GM19328 (cell line): ENCODE measurements at regions not wholly inside any gene's neighbourhood (a gene's known extent, or its start where the extent isn't known, plus 50 kb on each side); places are given as distances from the start of the nearest gene placed in this dataset.
"Not testable (repeated sequence)": the region's sequence is repeated elsewhere in the genome, so short reads cannot be mapped to it uniquely, and the experiment has no call there.

Experiments used
- ATAC-seq: cut with Tn5 transposase; IDR thresholded peaks from one replicate; pipeline ENCODE4 v1.9.1; 2021; ENCODE audit warnings: mild to moderate bottlenecking, moderate library complexity; ENCODE audit not compliant: unreplicated experiment

GRCh38 chr12:124707316-124707715, 139.9 kb upstream of the NCOR2 start:
- ATAC-seq, result no peak

- no peak for ATAC-seq
Measured at GRCh38 chr12:124706363-124706762, 139.0 kb upstream of the NCOR2 start.

- no peak for ATAC-seq
Measured at GRCh38 chr12:124705545-124706138, 138.2 kb upstream of the NCOR2 start.

GRCh38 chr12:124704619-124705018, 137.2 kb upstream of the NCOR2 start:
- no peak for ATAC-seq

GRCh38 chr12:124703856-124704255, 136.4 kb upstream of the NCOR2 start:
- ATAC-seq, result no peak

- ATAC-seq, result no peak
Measured at GRCh38 chr12:124702736-124703135, 135.3 kb upstream of the NCOR2 start.

- no peak for ATAC-seq
Measured at GRCh38 chr12:124700810-124701592, 133.6 kb upstream of the NCOR2 start.

GRCh38 chr12:124699909-124700308, 132.5 kb upstream of the NCOR2 start:
- ATAC-seq, result no peak

GRCh38 chr12:124698998-124699305, 131.5 kb upstream of the NCOR2 start:
- ATAC-seq, result no peak

GRCh38 chr12:124698211-124698997, 131.0 kb upstream of the NCOR2 start:
- ATAC-seq, result no peak

GRCh38 chr12:124697722-124698121, 130.3 kb upstream of the NCOR2 start:
- not testable (repeated sequence) for ATAC-seq

- ATAC-seq, result no peak
Measured at GRCh38 chr12:124696693-124697476, 129.5 kb upstream of the NCOR2 start.

- ATAC-seq, result no peak
Measured at GRCh38 chr12:124695861-124696260, 128.4 kb upstream of the NCOR2 start.

GRCh38 chr12:124694846-124695497, 127.6 kb upstream of the NCOR2 start:
- no peak for ATAC-seq

GRCh38 chr12:124694250-124694649, 126.8 kb upstream of the NCOR2 start:
- ATAC-seq, result no peak

GRCh38 chr12:124693111-124693723, 125.8 kb upstream of the NCOR2 start:
- no peak for ATAC-seq

- no peak for ATAC-seq
Measured at GRCh38 chr12:124692443-124692842, 125.0 kb upstream of the NCOR2 start.

- no peak for ATAC-seq
Measured at GRCh38 chr12:124691429-124691828, 124.0 kb upstream of the NCOR2 start.

GRCh38 chr12:124689631-124690030, 122.2 kb upstream of the NCOR2 start:
- no peak for ATAC-seq

GRCh38 chr12:124688356-124688992, 121.1 kb upstream of the NCOR2 start:
- no peak for ATAC-seq
